ENCODE measurements at regions not wholly inside any gene's neighbourhood (a gene's known extent, or its start where the extent isn't known, plus 50 kb on each side); places are given as distances from the start of the nearest gene placed in this dataset.

- no peak for DNase-seq
Observed at GRCh38 chr16:80299416-80299815, 241.4 kb upstream of the DYNLRB2 start.

- DNase-seq = no peak
Observed at GRCh38 chr16:80298676-80299075, 242.1 kb upstream of the DYNLRB2 start.

GRCh38 chr16:80296034-80296433 is 244.8 kb upstream of the DYNLRB2 start:
- DNase-seq = no peak

- DNase-seq = no peak
Observed at GRCh38 chr16:80294172-80294571, 246.6 kb upstream of the DYNLRB2 start.

- DNase-seq = no peak
Observed at GRCh38 chr16:80288616-80289015, 252.2 kb upstream of the DYNLRB2 start.

GRCh38 chr16:80287674-80288073 is 253.1 kb upstream of the DYNLRB2 start:
- DNase-seq = no peak

- no peak for DNase-seq
Observed at GRCh38 chr16:80285104-80285503, 255.7 kb upstream of the DYNLRB2 start.

- no peak for DNase-seq
Observed at GRCh38 chr16:80283466-80284392, 257.1 kb upstream of the DYNLRB2 start.

- no peak for DNase-seq
Observed at GRCh38 chr16:80280557-80280956, 260.2 kb upstream of the DYNLRB2 start.

GRCh38 chr16:80279656-80280055 is 261.1 kb upstream of the DYNLRB2 start:
- no peak for DNase-seq

GRCh38 chr16:80277182-80277581 is 263.6 kb upstream of the DYNLRB2 start:
- no peak for DNase-seq

GRCh38 chr16:80274576-80275191 is 266.1 kb upstream of the DYNLRB2 start:
- no peak for DNase-seq

GRCh38 chr16:80273635-80274538 is 266.9 kb upstream of the DYNLRB2 start:
- no peak for DNase-seq

- no peak for DNase-seq
Observed at GRCh38 chr16:80265624-80266306, 275.0 kb upstream of the DYNLRB2 start.

- no peak for DNase-seq
Observed at GRCh38 chr16:80263848-80264694, 276.7 kb upstream of the DYNLRB2 start.

- no peak for DNase-seq
Observed at GRCh38 chr16:80263181-80263823, 277.5 kb upstream of the DYNLRB2 start.

GRCh38 chr16:80260906-80261311 is 279.9 kb upstream of the DYNLRB2 start:
- DNase-seq = no peak

- DNase-seq = no peak
Observed at GRCh38 chr16:80259290-80259805, 281.4 kb upstream of the DYNLRB2 start.

- DNase-seq = no peak
Observed at GRCh38 chr16:80258407-80258806, 282.4 kb upstream of the DYNLRB2 start.

- no peak for DNase-seq
Observed at GRCh38 chr16:80254970-80255369, 285.8 kb upstream of the DYNLRB2 start.

- DNase-seq = no peak
Observed at GRCh38 chr16:80253741-80254140, 287.1 kb upstream of the DYNLRB2 start.
